ENCODE measurements at regions not wholly inside any gene's neighbourhood (a gene's known extent, or its start where the extent isn't known, plus 50 kb on each side); places are given as distances from the start of the nearest gene placed in this dataset.

DNA sequence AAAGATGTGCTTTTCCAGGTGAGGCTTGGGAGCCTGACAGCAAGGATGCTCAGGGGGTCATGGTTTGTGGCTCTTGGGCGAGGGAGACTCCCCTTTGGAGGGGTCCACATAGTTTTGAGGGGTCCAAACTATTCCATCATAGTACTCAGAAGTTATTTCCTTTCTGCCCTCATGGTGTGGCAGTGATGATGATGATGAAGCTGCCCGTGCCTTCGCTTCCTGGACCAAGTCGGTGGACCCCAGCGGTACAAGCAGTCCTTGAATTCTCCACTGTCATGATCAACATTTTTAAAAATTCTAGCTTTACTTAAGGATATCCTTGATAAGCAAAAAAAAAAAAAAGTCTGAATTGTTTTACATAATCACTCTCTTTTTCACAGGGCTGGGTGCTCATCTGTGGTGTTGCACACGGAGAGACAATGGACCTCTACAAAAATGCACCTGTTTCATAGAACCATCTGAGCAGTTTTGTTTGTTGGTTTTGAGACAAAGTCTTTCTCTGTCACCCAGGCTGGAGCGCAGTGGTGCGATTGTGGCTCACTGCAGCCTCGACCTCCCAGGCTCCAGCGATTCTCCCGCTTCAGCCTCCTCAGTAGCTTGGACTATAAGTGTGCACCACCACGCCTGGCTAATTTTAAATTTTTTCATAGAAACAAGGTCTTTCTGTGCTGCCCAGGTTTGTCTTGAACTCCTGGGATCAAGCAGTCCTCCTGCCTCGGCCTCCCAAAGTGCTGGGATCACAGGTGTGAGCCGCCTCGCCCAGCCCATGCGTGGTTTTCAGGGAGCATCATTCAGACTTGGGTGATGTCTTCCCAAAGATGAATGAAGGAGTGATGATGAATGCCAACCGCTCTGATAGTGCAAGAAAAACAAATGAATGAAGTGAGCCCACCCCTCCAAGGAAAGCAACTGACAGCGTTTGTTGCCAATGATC, 271.4 kb upstream of the HDAC4 start:
- Histone ChIP-seq H3K9me3 (no peaks in the 10 kb centered on the region), H3K27ac (no peak overlapping the region), H3K27me3 (no peaks in the 10 kb centered on the region), H3K4me3 (no peak overlapping the region), H3K4me1 (no peaks in the 10 kb centered on the region), H3K36me3 (no peaks in the 10 kb centered on the region)
- TF ChIP-seq POLR2A (IDR thresholded peaks at IDR 0.05), result no peak
- no peak for TF ChIP-seq EP300 (IDR thresholded peaks at IDR 0.05)
- TF ChIP-seq, protein P1, sequence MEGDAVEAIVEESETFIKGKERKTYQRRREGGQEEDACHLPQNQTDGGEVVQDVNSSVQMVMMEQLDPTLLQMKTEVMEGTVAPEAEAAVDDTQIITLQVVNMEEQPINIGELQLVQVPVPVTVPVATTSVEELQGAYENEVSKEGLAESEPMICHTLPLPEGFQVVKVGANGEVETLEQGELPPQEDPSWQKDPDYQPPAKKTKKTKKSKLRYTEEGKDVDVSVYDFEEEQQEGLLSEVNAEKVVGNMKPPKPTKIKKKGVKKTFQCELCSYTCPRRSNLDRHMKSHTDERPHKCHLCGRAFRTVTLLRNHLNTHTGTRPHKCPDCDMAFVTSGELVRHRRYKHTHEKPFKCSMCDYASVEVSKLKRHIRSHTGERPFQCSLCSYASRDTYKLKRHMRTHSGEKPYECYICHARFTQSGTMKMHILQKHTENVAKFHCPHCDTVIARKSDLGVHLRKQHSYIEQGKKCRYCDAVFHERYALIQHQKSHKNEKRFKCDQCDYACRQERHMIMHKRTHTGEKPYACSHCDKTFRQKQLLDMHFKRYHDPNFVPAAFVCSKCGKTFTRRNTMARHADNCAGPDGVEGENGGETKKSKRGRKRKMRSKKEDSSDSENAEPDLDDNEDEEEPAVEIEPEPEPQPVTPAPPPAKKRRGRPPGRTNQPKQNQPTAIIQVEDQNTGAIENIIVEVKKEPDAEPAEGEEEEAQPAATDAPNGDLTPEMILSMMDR (IDR thresholded peaks at IDR 0.05), result no peak
- DNase-seq (ENCODE audit: low spot score in 2 of 2), result no peak
- 87 to 93% methylated on average over 18 of the region's 18 CpGs for WGBS, 2 donors

- TF ChIP-seq EP300 (IDR thresholded peaks at IDR 0.05), result no peak
- no peak for TF ChIP-seq POLR2A (IDR thresholded peaks at IDR 0.05)
- TF ChIP-seq, protein P1 (IDR thresholded peaks at IDR 0.05), result no peak
- 74 to 83% methylated on average over 10 of the region's 10 CpGs for WGBS, 2 donors
- Histone ChIP-seq H3K27me3 (no peaks in the 10 kb centered on the region), H3K27ac (no peak overlapping the region), H3K4me3 (no peak overlapping the region), H3K9me3 (no peaks in the 10 kb centered on the region), H3K4me1 (no peaks in the 10 kb centered on the region), H3K36me3 (no peaks in the 10 kb centered on the region)
- no peak for DNase-seq (ENCODE audit: low spot score in 2 of 2)
These were observed 270.7 kb upstream of the HDAC4 start for GRCh38 chr2:239671471-239671870.

DNA sequence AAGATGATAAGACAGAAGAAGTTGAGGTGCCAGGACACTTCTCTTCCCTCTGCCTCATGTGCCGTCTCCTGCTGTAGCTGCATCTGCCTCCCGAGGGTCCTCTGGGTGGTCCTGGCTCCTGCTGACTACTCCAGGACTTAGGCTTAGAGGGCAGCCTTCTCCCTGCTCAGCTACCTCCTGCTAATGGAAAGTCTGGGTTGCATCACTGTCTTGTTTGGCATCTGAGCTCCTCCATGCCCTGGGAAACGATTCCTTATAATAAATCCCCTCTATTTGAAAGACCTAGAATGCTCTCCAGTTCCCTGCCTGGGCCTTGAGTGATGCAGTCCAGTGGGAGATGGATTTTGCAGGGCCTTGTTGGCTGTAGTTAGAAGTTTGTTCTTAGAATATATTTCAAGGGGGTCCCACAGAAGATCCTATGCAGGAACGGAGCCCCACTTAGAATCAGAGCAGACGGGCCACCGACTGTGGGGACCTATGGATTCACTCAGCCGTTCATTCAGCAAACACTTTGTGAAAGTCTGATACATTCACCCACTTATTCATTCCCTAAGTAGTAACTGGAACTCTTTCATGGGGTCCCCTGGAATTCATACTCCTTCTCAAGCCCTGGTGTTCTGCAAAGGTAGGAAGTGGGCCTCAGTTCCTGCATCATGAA, 269.8 kb upstream of the HDAC4 start:
- H3K9me3 ChIP-seq, result no peaks in the 10 kb centered on the region
- WGBS, 2 donors, result 86 to 91% methylated on average over 7 of the region's 7 CpGs
- TF ChIP-seq EP300 (IDR thresholded peaks at IDR 0.05) (no peak), POLR2A (IDR thresholded peaks at IDR 0.05) (no peak)
- TF ChIP-seq, protein P1 (IDR thresholded peaks at IDR 0.05), result no peak

GRCh38 chr2:239669899-239670460, 269.2 kb upstream of the HDAC4 start:
- H3K27me3 ChIP-seq, result no peaks in the 10 kb centered on the region
- no peak overlapping the region for H3K4me3 ChIP-seq
- DNase-seq (ENCODE audit: low spot score in 2 of 2), result no peak
- WGBS, 2 donors, result 91 to 94% methylated on average over 17 of the region's 17 CpGs
- H3K9me3 ChIP-seq, result no peaks in the 10 kb centered on the region
- H3K36me3 ChIP-seq, result no peaks in the 10 kb centered on the region
- no peak overlapping the region for H3K27ac ChIP-seq
- H3K4me1 ChIP-seq, result no peaks in the 10 kb centered on the region
- TF ChIP-seq EP300 (IDR thresholded peaks at IDR 0.05), result no peak
- TF ChIP-seq, protein P1 (IDR thresholded peaks at IDR 0.05), result no peak
- no peak for TF ChIP-seq POLR2A (IDR thresholded peaks at IDR 0.05)

More for the DNA sequence above, 269.8 kb upstream of the HDAC4 start:
- Histone ChIP-seq H3K4me3 (no peak overlapping the region), H3K27ac (no peak overlapping the region), H3K36me3 (no peaks in the 10 kb centered on the region), H3K4me1 (no peaks in the 10 kb centered on the region), H3K27me3 (no peaks in the 10 kb centered on the region)
- no peak for DNase-seq (ENCODE audit: low spot score in 2 of 2)

Data from tibial nerve (tissue), 4 donors.